IPS-18c (cell line): ENCODE measurements at regions not wholly inside any gene's neighbourhood (a gene's known extent, or its start where the extent isn't known, plus 50 kb on each side); places are given as distances from the start of the nearest gene placed in this dataset.

Source experiments
- H3K4me3 ChIP-seq: 2 replicates; pipeline ENCODE4 v1.7.0; 2013; ENCODE audit warnings: low read depth, mild to moderate bottlenecking, low read length, moderate library complexity; ENCODE audit not compliant: insufficient read depth
- H3K9me3 ChIP-seq: one replicate; pipeline ENCODE4 v1.6.1; 2013; ENCODE audit warnings: mild to moderate bottlenecking, low read length, moderate library complexity; ENCODE audit not compliant: control insufficient read depth, insufficient read depth

DNA sequence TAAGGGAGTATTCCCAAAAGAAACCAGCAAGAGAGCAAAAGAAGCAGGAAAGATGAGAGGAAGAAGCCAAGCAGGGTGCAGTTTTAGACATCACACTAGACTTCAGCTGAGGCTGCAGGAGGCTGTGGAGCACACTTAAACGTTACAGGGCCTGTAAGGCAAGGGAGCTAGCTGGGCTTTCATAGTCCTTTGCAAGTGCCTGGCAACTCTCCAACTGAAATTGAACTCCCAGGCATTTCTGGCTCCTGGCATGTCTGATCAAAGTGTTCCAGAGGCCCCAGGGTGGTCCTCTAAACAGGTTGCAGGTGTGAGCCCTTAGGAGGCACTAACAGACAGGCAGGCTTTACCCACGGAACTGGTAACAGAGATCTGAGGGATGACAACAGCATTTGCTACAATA is 750.2 kb downstream of the XPNPEP1 start:
- Histone ChIP-seq H3K9me3 (peaks cover 4% of the 10 kb centered on the region), H3K4me3 (no peak overlapping the region)

DNA sequence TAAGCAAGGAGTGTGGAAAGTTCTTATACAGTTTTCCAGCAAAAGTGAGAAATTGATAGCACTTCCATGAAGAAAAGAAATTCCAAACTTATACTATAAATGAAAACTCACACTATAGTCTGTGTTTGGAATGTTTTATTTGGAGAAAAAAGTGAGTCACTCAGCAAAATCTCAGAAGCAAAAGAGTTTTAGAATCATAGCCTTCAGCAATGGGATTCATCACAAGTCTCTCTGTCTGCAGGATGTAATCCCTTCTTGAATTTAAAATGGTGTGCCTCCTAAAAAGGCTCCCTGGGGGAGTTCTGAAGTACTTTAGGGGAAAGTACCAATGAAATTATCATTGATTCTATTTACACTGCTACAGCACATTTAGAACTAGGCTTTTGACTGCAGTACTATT is 756.4 kb downstream of the XPNPEP1 start:
- Histone ChIP-seq H3K9me3 (peaks cover 2% of the 10 kb centered on the region), H3K4me3 (no peak overlapping the region)

DNA sequence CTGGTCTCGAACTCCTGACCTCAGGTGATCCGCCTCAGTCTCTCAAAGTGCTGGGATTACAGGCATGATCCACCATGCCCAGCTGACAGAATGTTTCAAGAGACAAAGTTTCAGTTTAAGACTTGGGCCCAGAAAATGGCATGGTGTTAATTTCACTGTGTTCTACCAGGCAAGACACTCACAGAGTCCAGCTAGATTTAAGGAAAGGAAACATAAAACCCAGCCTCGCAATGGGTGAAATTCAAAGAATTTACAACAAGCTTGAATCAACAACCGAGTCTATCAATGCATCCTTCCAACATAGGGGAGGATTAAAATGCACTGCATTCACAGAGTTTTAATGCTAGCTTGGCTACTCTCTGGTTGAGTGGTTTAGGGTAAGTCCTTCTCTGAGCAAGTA is 764.0 kb downstream of the XPNPEP1 start:
- Histone ChIP-seq H3K4me3 (no peak overlapping the region), H3K9me3 (peaks cover 2% of the 10 kb centered on the region)

DNA sequence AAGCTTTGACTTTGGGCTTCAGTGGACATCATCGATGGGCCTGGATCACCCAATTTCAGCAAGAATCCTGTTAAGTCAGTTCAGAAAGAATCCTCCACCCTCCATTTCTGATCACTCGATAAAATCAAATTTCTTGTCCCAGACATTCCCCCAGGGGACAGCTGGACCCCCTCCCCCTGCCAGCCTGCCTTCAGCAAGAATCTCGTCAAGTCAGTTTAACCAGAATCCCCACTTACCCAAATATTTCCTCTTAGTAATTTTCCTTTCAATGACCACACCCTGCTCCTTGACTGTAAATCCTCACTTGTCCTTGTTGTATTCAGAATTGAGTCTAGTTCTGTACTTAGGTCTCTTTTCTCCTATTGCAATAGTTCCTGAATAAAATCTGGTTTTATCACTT is 766.9 kb downstream of the XPNPEP1 start:
- Histone ChIP-seq H3K9me3 (no peaks in the 10 kb centered on the region), H3K4me3 (no peak overlapping the region)

DNA sequence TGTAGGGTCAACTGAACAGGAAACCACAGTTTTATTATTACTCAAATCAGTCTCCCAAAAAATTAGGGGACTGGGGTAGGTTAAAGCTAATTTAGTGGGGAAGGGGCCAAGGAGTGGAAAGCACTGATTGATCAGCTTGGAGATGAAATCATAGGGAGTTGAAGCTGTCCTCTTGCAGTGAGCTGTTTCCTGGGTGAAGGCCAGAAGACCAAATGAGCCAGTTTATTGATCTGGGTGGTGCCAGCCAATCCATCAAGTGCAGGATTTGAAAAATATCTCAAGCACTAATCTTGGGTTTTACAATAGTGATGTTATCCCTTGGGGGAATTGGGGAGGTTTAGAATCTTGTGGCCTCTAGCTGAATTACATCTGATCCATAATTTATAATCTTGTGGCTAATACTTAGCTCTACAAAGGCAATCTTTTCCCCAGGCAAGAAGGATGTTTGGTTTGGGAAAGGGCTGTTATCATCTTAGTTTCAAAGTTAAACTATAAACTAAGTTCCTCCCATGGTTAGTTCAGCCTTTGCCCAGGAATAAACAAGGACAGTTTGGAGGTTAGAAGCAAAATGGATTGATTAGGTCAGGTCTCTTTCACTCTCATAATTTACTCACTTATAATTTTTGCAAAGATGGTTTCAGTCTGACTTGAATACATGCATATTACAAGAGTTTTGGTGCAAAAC is 773.5 kb downstream of the XPNPEP1 start:
- H3K9me3 ChIP-seq: no peaks in the 10 kb centered on the region

DNA sequence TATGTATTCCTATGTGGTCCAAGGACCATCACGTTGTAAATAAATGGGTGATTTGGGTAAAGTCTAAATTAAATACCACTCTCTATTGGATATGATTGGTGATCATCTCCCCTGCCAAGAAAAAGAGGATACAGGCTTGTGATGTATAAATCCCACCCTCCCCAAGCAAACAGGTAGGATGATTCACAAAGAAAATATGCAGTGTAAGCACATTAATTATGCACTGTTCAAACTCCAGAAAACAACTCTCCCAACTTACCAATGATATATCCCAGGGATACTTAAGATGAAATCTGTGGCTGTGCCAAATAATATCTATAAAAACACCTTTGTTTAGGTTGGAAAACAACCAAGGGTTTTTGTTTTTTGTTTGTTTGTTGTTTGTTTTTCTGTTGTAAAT is 795.9 kb downstream of the XPNPEP1 start:
- Histone ChIP-seq H3K9me3 (no peaks in the 10 kb centered on the region), H3K4me3 (no peak overlapping the region)

More for the DNA sequence above, 773.5 kb downstream of the XPNPEP1 start:
- H3K4me3 ChIP-seq: no peak overlapping the region

DNA sequence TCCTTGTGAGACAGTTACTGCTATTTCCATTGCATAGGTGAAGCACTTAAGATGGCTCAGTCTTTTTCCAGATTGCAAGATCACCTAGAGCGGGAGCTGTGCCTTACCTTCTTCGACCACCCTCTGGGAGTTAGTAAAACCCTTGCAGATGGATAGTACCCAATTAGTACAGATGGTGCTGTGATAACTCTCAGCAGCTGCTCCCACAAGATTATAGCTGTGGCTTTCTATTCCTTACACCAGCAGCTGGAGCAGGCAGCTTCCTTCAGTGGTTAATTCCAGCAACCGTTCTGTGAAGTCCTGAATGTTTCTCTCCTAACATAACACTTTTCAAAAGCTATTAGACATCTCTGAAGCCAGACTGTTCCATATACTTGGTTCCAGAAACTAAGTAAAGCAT is 796.8 kb downstream of the XPNPEP1 start:
- Histone ChIP-seq H3K9me3 (no peaks in the 10 kb centered on the region), H3K4me3 (no peak overlapping the region)

DNA sequence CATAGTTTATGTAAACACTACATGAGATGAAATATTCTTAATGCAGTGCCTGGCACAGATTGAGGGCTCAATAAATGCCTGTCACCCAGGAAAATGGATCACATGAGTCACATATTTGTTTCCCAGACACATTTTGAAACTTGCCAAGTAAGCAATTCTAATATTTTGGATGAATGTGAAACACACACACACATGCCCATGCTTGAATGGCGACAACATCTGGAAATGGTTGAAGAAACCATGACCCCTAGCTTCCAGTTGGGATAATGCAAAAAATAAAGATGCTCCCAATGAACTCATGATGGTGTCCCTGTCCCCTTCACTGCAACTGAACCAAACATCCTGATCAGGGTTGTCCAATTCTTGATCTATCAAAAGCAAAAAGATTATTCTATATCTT is 797.3 kb downstream of the XPNPEP1 start:
- H3K4me3 ChIP-seq: no peak overlapping the region
- no peaks in the 10 kb centered on the region for H3K9me3 ChIP-seq

DNA sequence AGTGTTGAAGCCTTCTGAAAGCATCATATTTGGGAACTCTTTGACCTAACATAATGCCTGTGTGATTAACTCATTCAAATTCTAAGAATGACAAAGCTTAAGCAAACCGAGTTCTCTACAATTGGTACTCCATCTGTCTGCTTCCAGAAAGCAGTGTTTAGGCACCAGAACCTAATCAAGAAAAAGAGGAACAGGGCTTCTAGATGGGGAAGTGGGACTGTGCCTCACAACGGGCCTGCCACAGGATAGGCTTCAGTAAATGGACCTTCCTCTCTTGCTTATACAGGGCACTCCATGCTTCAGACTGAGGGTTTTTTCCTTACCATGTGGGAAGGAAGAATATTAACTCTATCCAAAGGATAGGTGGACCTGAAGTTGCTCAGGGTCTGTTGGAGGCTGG is 808.1 kb downstream of the XPNPEP1 start:
- no peak overlapping the region for H3K4me3 ChIP-seq
- peaks cover 4% of the 10 kb centered on the region for H3K9me3 ChIP-seq

DNA sequence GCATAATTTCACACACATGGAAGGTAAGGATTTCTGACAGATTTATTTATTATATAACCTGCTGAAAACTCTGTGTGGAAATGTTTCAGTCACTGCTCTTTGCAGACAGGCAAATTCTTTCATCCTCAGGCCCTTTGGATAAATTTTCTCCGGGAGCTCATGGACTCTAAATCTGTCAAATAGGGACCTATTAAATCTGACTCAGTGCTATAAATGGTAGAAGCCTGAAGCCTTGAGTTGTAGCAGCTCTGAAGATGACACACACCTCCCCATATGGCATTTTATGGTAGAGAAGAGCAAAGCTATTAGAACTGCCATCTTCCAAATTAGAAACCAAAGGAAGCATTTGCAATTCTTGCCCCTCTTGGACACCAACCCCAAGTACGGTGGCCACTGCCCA is 808.7 kb downstream of the XPNPEP1 start:
- H3K4me3 ChIP-seq: no peak overlapping the region
- H3K9me3 ChIP-seq: peaks cover 4% of the 10 kb centered on the region

DNA sequence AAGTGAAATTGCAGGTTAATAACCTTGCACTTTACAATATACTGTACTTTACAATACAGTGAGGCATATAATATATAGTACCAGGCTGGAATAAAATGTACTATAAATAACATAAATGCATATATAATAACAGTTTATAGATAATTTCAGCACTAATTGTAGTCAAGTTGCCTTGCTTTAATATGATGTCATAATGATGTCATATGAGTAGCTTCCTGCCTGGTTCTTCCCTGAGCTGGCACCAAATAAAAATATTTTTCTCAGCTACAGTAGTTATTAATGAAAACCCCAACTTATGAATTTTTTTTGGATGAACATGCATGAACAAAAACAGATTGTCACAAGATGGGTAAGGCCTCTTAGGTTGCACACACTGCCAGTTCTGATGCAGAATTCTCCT is 816.7 kb downstream of the XPNPEP1 start:
- Histone ChIP-seq H3K9me3 (no peaks in the 10 kb centered on the region), H3K4me3 (no peak overlapping the region)

DNA sequence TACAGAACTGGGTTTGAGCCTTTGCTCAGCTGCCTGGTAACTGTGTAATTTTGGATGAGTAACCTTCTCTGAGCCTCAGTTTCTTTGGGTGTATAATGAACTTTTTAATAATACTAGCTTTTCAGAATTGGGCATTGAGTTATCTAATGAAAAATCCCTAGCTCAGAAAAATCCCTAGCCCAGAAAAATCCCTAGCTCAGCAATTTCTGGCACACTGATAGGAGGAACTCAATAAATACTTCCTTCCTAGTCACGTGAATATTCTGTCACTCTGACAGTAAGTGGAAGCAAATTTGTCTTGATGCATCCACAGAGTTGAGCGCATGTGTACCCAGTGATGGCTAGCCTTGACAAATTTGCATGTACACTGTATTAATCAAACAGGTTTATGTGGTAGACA is 817.6 kb downstream of the XPNPEP1 start:
- no peak overlapping the region for H3K4me3 ChIP-seq
- no peaks in the 10 kb centered on the region for H3K9me3 ChIP-seq

DNA sequence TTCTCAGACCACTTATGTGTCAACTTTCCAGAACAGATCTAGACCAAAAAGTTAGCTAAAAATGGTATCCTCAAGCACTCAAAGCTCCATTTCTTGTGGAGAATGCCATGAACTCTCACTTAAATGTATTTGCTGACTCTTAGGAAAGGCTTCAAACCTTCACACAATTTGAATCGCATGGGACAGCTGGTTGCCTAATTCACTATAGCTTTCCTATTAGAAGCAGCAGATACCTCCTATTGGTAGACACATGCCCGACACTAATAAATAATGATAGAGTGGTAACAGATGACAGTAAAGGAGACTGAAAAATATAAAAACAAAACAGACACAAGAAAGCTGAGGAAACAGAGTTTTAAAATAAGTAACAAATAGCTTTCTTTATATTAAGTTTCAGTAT is 818.5 kb downstream of the XPNPEP1 start:
- no peaks in the 10 kb centered on the region for H3K9me3 ChIP-seq
- H3K4me3 ChIP-seq: no peak overlapping the region

DNA sequence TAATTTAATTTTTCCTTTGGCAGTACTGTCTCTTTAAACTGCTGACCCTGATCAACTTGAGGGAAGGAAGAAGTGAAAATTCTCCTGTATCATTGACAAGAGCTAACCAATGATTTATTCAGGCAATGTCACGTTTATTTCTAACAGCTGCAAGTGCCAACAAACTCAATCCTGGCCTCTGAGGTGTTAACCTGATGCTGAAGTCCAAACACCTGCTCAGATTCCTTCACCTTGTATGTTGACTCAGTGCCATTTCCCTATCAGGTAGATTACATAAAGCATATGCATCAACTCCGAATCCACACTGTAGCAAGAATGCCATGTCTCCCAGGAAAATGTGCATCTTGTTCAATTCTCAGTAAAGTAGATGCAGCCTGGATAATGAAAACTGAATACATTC is 820.0 kb downstream of the XPNPEP1 start:
- no peak overlapping the region for H3K4me3 ChIP-seq

DNA sequence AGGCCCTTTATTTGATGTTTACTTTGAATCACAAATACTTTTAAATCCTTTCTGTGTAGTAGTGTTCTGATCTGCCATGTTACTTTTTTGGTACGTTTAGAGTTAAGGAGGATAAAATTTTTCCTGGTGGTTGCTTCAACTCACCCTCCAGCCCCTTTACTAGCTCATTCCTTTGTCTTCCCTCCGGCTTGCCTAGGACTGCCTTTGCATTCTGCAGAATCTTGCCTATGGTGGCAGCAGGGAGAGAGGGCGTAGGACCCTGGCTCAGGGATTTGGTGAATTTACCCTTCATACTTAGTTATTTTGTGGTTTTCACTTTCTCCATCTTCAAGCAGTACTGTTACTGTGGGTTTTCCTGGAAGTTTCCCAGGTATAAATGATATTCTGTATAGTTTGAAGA is 833.5 kb downstream of the XPNPEP1 start:
- H3K9me3 ChIP-seq: no peaks in the 10 kb centered on the region
- no peak overlapping the region for H3K4me3 ChIP-seq

More for the DNA sequence above, 820.0 kb downstream of the XPNPEP1 start:
- H3K9me3 ChIP-seq: no peaks in the 10 kb centered on the region

DNA sequence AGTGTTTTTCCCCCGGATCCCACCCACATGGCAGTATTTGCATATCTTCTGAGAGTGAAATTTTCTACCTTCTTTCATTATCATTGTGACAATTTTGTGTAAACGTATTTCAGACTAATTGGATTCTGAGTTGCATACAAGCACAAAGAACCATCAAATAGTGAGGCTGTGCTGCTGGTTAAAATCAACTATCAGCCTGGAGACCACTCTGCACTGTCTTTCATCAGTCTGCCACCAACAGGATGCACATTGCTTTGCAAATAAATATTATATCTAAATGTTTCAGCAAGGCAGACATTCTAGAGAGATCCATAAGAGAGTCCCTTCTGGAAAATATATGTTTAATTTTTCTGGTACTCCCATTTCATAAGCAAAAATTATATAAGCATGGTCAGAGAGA is 851.8 kb downstream of the XPNPEP1 start:
- Histone ChIP-seq H3K9me3 (no peaks in the 10 kb centered on the region), H3K4me3 (no peak overlapping the region)

DNA sequence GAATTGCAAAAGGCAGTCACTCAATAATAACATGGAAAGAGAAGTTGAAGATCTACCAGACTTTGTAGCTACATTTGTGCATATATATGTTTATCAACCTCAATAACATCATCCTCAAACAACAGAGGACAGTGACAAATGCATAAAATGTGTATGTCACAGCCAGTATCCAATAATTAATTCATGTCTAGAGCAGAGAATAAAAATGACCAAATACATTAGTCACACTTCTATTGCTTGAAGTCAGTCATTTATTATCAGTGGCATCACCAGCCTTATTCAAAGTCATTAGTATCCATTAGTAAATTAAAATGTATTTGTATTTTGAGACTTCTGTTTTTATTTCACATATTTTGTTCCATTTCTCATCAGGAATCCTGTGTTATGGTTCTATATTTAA is 852.8 kb downstream of the XPNPEP1 start:
- no peaks in the 10 kb centered on the region for H3K9me3 ChIP-seq
- no peak overlapping the region for H3K4me3 ChIP-seq

DNA sequence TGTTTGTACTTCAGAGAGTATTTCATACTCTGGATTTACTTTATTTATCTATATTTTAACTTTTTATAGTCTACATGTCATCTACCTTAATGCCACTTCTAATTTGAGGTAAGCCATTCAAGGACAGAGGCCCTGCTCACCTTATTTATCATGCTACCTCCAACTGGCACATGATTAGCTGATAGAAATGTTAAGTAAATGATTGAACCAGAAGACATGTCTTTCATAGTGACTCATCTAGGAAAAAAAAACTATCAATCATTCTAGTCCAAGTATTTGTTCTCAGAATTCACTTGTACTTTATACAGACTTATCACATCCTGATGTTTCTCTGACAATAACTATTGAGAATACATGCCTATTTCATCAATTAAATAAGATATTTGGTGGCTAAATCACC is 856.3 kb downstream of the XPNPEP1 start:
- no peaks in the 10 kb centered on the region for H3K9me3 ChIP-seq
- H3K4me3 ChIP-seq: no peak overlapping the region

DNA sequence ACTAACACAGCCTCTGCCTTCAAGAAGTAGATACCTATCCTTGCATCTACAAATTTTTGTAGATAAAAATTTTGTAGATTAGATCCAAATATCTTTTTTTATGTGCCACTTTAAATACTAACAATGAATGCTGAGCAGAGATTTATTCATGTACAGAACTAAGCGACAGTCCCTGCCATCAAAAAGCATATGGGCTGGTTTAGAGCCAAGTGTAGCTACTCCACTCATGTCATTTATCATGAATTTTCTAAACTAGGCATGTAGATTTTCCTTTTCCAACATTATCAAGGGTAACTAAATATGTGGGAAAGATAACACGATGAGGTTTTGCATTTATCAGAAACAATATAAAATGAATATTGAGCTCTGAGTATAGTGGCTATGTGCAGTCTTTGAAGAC is 857.5 kb downstream of the XPNPEP1 start:
- no peak overlapping the region for H3K4me3 ChIP-seq
- H3K9me3 ChIP-seq: no peaks in the 10 kb centered on the region
